Skeletal muscle tissue (tissue), 3 donors: ENCODE measurements at regions not wholly inside any gene's neighbourhood (a gene's known extent, or its start where the extent isn't known, plus 50 kb on each side); places are given as distances from the start of the nearest gene placed in this dataset.

ENCODE experiments used
- H3K27ac ChIP-seq: one replicate; pipeline ENCODE4 v1.7.0; 2013; ENCODE audit warnings: mild to moderate bottlenecking, low read depth, low read length, inconsistent platforms
- H3K27me3 ChIP-seq, 3 donors: one replicate each; pipeline ENCODE4 v1.7.0; 2013; ENCODE audit warnings: low read length in 3 of 3; ENCODE audit not compliant: control insufficient read depth in 3 of 3, insufficient read depth in 3 of 3
- H3K36me3 ChIP-seq, 3 donors: one replicate each; pipeline ENCODE4 v1.7.0; 2013; ENCODE audit warnings: low read length in 3 of 3; ENCODE audit not compliant: control insufficient read depth in 3 of 3, insufficient read depth in 3 of 3
- H3K4me1 ChIP-seq, 3 donors: one replicate each; pipeline ENCODE4 v1.7.0; 2013; ENCODE audit warnings: low read length in 3 of 3, mild to moderate bottlenecking in 3 of 3; ENCODE audit not compliant: control insufficient read depth in 3 of 3, insufficient read depth in 3 of 3
- H3K4me3 ChIP-seq, 3 donors: one replicate each; pipeline ENCODE4 v1.7.0; 2013; ENCODE audit warnings: low read length in 3 of 3
- H3K9ac ChIP-seq, 3 donors: one replicate each; pipeline ENCODE4 v1.7.0; 2013; ENCODE audit warnings: low read length in 3 of 3, mild to moderate bottlenecking in 3 of 3, moderate library complexity in 2 of 3, low read depth in 1 of 3
- H3K9me3 ChIP-seq, 3 donors: one replicate each; pipeline ENCODE4 v1.7.0; 2013; ENCODE audit warnings: low read length in 3 of 3; ENCODE audit not compliant: control insufficient read depth in 3 of 3
- donor health status: Osteomylitis.

GRCh38 chr12:107487011-107487680 lies 198.5 kb upstream of the PWP1 start:
- no peaks in the 10 kb centered on the region for H3K9me3 ChIP-seq
- no peaks in the 10 kb centered on the region for H3K36me3 ChIP-seq
- H3K27ac ChIP-seq: no peak overlapping the region
- peaks cover 0 to 2% (median 0%) of the 10 kb centered on the region in 3 donors for H3K4me1 ChIP-seq
- H3K9ac ChIP-seq: no peak overlapping the region
- peaks cover 0 to 3% (median 0%) of the 10 kb centered on the region in 3 donors for H3K27me3 ChIP-seq
- no peak overlapping the region for H3K4me3 ChIP-seq

- H3K4me1 ChIP-seq: peaks cover 0 to 2% (median 0%) of the 10 kb centered on the region in 3 donors
- no peak overlapping the region for H3K4me3 ChIP-seq
- H3K36me3 ChIP-seq: no peaks in the 10 kb centered on the region
- H3K9me3 ChIP-seq: no peaks in the 10 kb centered on the region
- H3K9ac ChIP-seq: no peak overlapping the region
- no peak overlapping the region for H3K27ac ChIP-seq
- no peaks in the 10 kb centered on the region for H3K27me3 ChIP-seq
These were observed 196.9 kb upstream of the PWP1 start for GRCh38 chr12:107488666-107489065.

- no peaks in the 10 kb centered on the region for H3K27me3 ChIP-seq
- no peaks in the 10 kb centered on the region for H3K36me3 ChIP-seq
- no peak overlapping the region for H3K9ac ChIP-seq
- peaks cover 0 to 2% (median 0%) of the 10 kb centered on the region in 3 donors for H3K4me1 ChIP-seq
- no peak overlapping the region for H3K27ac ChIP-seq
- no peaks in the 10 kb centered on the region for H3K9me3 ChIP-seq
- H3K4me3 ChIP-seq: no peak overlapping the region
These were observed 195.6 kb upstream of the PWP1 start for GRCh38 chr12:107490010-107490409.

- Histone ChIP-seq H3K4me3 (no peak overlapping the region), H3K36me3 (no peaks in the 10 kb centered on the region), H3K9ac (no peak overlapping the region), H3K27me3 (no peaks in the 10 kb centered on the region), H3K27ac (no peak overlapping the region), H3K4me1 (peaks cover 0 to 2% (median 0%) of the 10 kb centered on the region in 3 donors), H3K9me3 (no peaks in the 10 kb centered on the region)
These were observed 193.7 kb upstream of the PWP1 start for GRCh38 chr12:107491856-107492255.

- peaks cover 0 to 2% (median 0%) of the 10 kb centered on the region in 3 donors for H3K4me1 ChIP-seq
- H3K9ac ChIP-seq: no peak overlapping the region
- H3K9me3 ChIP-seq: no peaks in the 10 kb centered on the region
- H3K27ac ChIP-seq: no peak overlapping the region
- no peak overlapping the region for H3K4me3 ChIP-seq
- no peaks in the 10 kb centered on the region for H3K27me3 ChIP-seq
- H3K36me3 ChIP-seq: no peaks in the 10 kb centered on the region
These were observed 193.0 kb upstream of the PWP1 start for GRCh38 chr12:107492393-107493134.

GRCh38 chr12:107493135-107493494 lies 192.5 kb upstream of the PWP1 start:
- no peak overlapping the region for H3K4me3 ChIP-seq
- no peaks in the 10 kb centered on the region for H3K27me3 ChIP-seq
- H3K4me1 ChIP-seq: peaks cover 0 to 2% (median 0%) of the 10 kb centered on the region in 3 donors
- H3K9me3 ChIP-seq: no peaks in the 10 kb centered on the region
- H3K9ac ChIP-seq: no peak overlapping the region
- no peak overlapping the region for H3K27ac ChIP-seq
- no peaks in the 10 kb centered on the region for H3K36me3 ChIP-seq

GRCh38 chr12:107493666-107494065 lies 191.9 kb upstream of the PWP1 start:
- peaks cover 0 to 2% (median 0%) of the 10 kb centered on the region in 3 donors for H3K4me1 ChIP-seq
- no peaks in the 10 kb centered on the region for H3K9me3 ChIP-seq
- no peak overlapping the region for H3K27ac ChIP-seq
- no peaks in the 10 kb centered on the region for H3K36me3 ChIP-seq
- H3K27me3 ChIP-seq: no peaks in the 10 kb centered on the region
- no peak overlapping the region for H3K4me3 ChIP-seq
- H3K9ac ChIP-seq: no peak overlapping the region

- H3K27me3 ChIP-seq: no peaks in the 10 kb centered on the region
- no peak overlapping the region for H3K4me3 ChIP-seq
- no peaks in the 10 kb centered on the region for H3K9me3 ChIP-seq
- peaks cover 0 to 2% (median 0%) of the 10 kb centered on the region in 3 donors for H3K4me1 ChIP-seq
- no peak overlapping the region for H3K9ac ChIP-seq
- no peaks in the 10 kb centered on the region for H3K36me3 ChIP-seq
- no peak overlapping the region for H3K27ac ChIP-seq
These were observed 191.3 kb upstream of the PWP1 start for GRCh38 chr12:107494331-107494730.

- H3K9ac ChIP-seq: no peak overlapping the region
- no peaks in the 10 kb centered on the region for H3K27me3 ChIP-seq
- no peaks in the 10 kb centered on the region for H3K36me3 ChIP-seq
- H3K9me3 ChIP-seq: no peaks in the 10 kb centered on the region
- H3K4me1 ChIP-seq: peaks cover 0 to 2% (median 0%) of the 10 kb centered on the region in 3 donors
- no peak overlapping the region for H3K4me3 ChIP-seq
- H3K27ac ChIP-seq: no peak overlapping the region
These were observed 190.0 kb upstream of the PWP1 start for GRCh38 chr12:107495604-107496003.

- H3K27me3 ChIP-seq: no peaks in the 10 kb centered on the region
- no peaks in the 10 kb centered on the region for H3K4me1 ChIP-seq
- no peak overlapping the region for H3K27ac ChIP-seq
- no peak overlapping the region for H3K9ac ChIP-seq
- no peaks in the 10 kb centered on the region for H3K9me3 ChIP-seq
- no peak overlapping the region for H3K4me3 ChIP-seq
- no peaks in the 10 kb centered on the region for H3K36me3 ChIP-seq
These were observed 188.4 kb upstream of the PWP1 start for GRCh38 chr12:107497231-107497630.
